HCT116 (cell line): ENCODE measurements at regions not wholly inside any gene's neighbourhood (a gene's known extent, or its start where the extent isn't known, plus 50 kb on each side); places are given as distances from the start of the nearest gene placed in this dataset.

Experiments used
- CBX3 ChIP-seq: IDR thresholded peaks from 2 replicates; pipeline ENCODE4 v1.6.1; 2012; ENCODE audit warnings: low read depth
- EZH2phosphoT487 ChIP-seq: fragments of 200-600 bp; IDR thresholded peaks from 2 replicates; pipeline ENCODE4 v1.6.1; 2018; ENCODE audit warnings: antibody characterized with exemption, borderline replicate concordance
- POLR2AphosphoS5 ChIP-seq: IDR thresholded peaks from 2 replicates; pipeline ENCODE4 v1.6.1; 2011; ENCODE audit warnings: mild to moderate bottlenecking, low read depth, low read length, moderate library complexity
- TF ChIP-seq, protein P1 (sequence below), 3 experiments: fragments of 200-600 bp in 1 of 3; sonication (generic) in 1 of 3; IDR thresholded peaks in 2 of 3; conservative IDR thresholded peaks in 1 of 3; 2 replicates each; pipeline ENCODE4 v1.5.1; 2012 to 2017; ENCODE audit warnings: low read depth in 2 of 3, low read length in 2 of 3, antibody characterized with exemption in 1 of 3, borderline replicate concordance in 1 of 3, control low read depth in 1 of 3, mild to moderate bottlenecking in 1 of 3, mixed read lengths in 1 of 3, mixed run types in 1 of 3, moderate library complexity in 1 of 3; ENCODE audit not compliant: insufficient read depth in 1 of 3

DNA sequence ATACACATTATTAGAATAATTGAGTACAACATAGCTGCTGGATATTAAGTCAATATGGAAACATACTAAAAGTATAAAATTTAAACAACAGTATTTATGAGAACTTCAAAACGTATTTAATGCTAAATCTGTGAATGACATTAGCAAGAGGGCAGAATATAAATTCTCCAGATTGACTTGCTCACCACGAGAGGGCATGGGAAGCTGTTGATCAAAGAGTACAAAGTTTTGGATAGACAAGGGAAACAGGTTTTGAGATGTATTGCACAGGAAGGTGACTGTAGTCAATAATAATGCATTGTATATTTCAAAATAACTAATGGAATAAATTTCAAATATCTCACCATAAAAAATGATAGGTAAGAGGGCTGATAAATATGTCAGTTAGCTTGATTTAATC lies 768.2 kb downstream of the CENPC start:
- TF ChIP-seq, protein P1, sequence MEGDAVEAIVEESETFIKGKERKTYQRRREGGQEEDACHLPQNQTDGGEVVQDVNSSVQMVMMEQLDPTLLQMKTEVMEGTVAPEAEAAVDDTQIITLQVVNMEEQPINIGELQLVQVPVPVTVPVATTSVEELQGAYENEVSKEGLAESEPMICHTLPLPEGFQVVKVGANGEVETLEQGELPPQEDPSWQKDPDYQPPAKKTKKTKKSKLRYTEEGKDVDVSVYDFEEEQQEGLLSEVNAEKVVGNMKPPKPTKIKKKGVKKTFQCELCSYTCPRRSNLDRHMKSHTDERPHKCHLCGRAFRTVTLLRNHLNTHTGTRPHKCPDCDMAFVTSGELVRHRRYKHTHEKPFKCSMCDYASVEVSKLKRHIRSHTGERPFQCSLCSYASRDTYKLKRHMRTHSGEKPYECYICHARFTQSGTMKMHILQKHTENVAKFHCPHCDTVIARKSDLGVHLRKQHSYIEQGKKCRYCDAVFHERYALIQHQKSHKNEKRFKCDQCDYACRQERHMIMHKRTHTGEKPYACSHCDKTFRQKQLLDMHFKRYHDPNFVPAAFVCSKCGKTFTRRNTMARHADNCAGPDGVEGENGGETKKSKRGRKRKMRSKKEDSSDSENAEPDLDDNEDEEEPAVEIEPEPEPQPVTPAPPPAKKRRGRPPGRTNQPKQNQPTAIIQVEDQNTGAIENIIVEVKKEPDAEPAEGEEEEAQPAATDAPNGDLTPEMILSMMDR (IDR thresholded peaks at IDR 0.05 in 2 of 3, conservative IDR thresholded peaks at IDR 0.05 in 1 of 3; ENCODE audit: borderline replicate concordance in 1 of 3, insufficient read depth in 1 of 3, low read depth in 2 of 3, low read length in 2 of 3), result no peak
- TF ChIP-seq CBX3, result no peak
- TF ChIP-seq EZH2phosphoT487, result no peak
- TF ChIP-seq POLR2AphosphoS5, result no peak
